ENCODE measurements at regions not wholly inside any gene's neighbourhood (a gene's known extent, or its start where the extent isn't known, plus 50 kb on each side); places are given as distances from the start of the nearest gene placed in this dataset.

DNA sequence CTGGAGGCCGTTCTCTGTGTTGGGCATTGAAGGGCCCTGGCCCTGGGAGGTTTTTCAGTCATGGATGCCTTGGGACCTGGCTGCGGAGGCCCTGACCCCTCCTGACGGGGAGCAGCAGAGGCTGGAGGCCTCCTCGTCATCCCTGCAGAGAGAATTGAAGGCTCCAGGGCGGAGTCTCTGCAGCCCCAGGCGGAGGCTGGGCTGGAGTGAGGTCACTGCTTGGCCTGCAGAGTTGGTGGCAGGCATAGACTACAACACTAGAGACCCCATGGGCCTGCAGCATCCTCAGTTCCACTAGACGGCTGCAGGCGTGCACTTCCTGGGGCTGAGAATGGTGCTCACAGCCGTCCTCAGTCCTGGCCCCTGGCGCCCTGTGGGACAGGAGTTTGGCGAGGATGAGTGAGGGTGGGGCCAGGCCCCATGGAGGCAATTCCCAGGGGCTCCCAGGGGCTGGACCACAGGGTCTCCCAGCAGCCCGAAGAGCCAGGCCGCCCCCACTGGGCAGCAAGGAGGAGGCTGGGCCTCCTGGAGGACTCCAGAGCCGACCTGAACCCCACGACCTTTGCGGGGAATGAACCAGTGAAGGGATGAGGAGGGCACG, 1194.9 kb downstream of the BRD1 start:
- TF ChIP-seq, protein P1, sequence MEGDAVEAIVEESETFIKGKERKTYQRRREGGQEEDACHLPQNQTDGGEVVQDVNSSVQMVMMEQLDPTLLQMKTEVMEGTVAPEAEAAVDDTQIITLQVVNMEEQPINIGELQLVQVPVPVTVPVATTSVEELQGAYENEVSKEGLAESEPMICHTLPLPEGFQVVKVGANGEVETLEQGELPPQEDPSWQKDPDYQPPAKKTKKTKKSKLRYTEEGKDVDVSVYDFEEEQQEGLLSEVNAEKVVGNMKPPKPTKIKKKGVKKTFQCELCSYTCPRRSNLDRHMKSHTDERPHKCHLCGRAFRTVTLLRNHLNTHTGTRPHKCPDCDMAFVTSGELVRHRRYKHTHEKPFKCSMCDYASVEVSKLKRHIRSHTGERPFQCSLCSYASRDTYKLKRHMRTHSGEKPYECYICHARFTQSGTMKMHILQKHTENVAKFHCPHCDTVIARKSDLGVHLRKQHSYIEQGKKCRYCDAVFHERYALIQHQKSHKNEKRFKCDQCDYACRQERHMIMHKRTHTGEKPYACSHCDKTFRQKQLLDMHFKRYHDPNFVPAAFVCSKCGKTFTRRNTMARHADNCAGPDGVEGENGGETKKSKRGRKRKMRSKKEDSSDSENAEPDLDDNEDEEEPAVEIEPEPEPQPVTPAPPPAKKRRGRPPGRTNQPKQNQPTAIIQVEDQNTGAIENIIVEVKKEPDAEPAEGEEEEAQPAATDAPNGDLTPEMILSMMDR (IDR thresholded peaks at IDR 0.05; ENCODE audit: insufficient read depth, low read length) = no peak
- TF ChIP-seq POLR2AphosphoS5 (IDR thresholded peaks at IDR 0.05; ENCODE audit: low read depth) = no peak

Data from HL-60 (cell line).